ENCODE measurements at regions not wholly inside any gene's neighbourhood (a gene's known extent, or its start where the extent isn't known, plus 50 kb on each side); places are given as distances from the start of the nearest gene placed in this dataset.

DNA sequence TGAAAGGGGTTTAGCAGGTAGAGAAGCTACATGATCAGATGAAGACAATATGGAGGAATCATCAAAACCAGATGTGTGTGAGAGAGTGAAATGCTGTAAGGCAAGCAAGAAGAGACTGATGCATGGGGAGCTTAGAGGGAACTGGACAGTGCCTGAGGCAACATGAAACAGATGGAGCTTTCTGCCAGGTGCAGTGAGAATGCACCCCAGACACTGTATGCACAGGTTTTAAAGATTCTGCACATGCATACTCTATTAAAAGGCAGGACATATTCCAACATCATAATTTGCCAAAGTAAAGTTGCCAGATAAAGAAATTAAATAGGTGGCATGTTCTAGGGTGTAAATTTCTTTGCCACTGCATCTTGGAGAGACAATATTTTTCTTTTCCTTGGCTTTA, 200.1 kb downstream of the AMY1C start:
- no peak for DNase-seq (ENCODE audit: low read depth in 2 of 2)
- no peak overlapping the region for H3K4me3 ChIP-seq (replicated peaks in 1 of 2; ENCODE audit: low read depth in 2 of 2, low read length in 2 of 2)
- TF ChIP-seq, protein P1, sequence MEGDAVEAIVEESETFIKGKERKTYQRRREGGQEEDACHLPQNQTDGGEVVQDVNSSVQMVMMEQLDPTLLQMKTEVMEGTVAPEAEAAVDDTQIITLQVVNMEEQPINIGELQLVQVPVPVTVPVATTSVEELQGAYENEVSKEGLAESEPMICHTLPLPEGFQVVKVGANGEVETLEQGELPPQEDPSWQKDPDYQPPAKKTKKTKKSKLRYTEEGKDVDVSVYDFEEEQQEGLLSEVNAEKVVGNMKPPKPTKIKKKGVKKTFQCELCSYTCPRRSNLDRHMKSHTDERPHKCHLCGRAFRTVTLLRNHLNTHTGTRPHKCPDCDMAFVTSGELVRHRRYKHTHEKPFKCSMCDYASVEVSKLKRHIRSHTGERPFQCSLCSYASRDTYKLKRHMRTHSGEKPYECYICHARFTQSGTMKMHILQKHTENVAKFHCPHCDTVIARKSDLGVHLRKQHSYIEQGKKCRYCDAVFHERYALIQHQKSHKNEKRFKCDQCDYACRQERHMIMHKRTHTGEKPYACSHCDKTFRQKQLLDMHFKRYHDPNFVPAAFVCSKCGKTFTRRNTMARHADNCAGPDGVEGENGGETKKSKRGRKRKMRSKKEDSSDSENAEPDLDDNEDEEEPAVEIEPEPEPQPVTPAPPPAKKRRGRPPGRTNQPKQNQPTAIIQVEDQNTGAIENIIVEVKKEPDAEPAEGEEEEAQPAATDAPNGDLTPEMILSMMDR (IDR thresholded peaks at IDR 0.05; ENCODE audit: low read depth, low read length) = no peak

DNA sequence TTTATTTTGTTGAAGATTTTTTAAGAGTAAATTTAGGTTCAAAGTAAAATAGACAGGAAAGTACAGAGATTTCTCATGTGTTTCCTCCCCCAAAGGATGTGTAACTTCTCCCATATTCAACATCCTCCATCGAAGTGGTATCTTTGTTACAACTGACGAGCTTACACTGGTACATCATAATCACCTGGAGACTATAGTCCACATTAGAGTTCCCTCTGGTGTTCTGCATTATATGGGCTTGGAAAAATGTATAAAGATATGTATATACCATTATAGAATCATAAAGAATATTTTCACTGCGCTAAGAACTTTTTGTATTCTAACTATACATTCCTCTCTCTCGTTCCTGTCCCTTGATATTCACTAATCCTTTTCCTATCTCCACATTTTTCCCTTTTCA, 203.7 kb downstream of the AMY1C start:
- no peak for DNase-seq (ENCODE audit: low read depth in 2 of 2)
- H3K4me3 ChIP-seq (replicated peaks in 1 of 2; ENCODE audit: low read depth in 2 of 2, low read length in 2 of 2) = no peak overlapping the region
- TF ChIP-seq, protein P1 (IDR thresholded peaks at IDR 0.05; ENCODE audit: low read depth, low read length) = no peak

DNA sequence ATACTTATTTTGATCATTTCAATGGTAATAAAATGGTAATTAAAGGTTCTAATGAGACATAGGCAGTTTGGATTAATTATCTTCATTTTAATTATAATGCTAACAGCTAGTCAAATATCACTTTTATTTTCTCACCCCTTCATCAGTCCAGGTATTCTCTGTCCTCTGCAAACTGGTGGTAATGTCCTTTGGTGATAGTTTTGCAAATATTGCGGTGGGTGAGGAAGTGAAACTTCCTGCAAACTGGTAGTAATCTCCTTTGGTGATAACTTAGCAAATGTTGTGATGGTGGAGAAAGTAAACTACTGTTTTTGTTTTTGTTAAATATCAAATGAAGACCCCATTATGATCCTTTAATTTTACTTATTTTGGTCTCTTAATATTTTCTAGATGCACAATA, 209.0 kb downstream of the AMY1C start:
- no peak overlapping the region for H3K4me3 ChIP-seq (replicated peaks in 1 of 2; ENCODE audit: low read depth in 2 of 2, low read length in 2 of 2)
- TF ChIP-seq, protein P1 (IDR thresholded peaks at IDR 0.05; ENCODE audit: low read depth, low read length) = no peak
- DNase-seq (ENCODE audit: low read depth in 2 of 2) = no peak

DNA sequence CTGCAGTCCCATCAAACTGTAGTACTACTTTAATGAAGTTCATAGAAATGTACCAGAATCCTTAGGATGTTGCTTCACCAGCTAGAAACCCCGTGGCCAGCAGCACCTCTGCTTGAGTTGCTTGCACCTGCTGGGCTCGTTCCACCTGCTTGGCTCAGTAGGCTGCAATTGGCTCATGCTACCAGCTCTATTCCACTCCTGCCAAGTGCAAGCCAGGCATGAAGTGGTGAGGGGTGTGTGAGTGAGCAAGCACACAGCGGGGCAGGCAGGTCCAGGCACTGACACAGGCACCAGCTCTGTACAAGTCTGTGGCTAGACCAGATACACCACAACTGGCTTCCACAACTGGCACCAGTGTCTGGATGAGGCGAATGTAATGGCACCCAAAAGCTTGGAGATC, 209.9 kb downstream of the AMY1C start:
- no peak for DNase-seq (ENCODE audit: low read depth in 2 of 2)
- no peak overlapping the region for H3K4me3 ChIP-seq (replicated peaks in 1 of 2; ENCODE audit: low read depth in 2 of 2, low read length in 2 of 2)
- TF ChIP-seq, protein P1 (IDR thresholded peaks at IDR 0.05; ENCODE audit: low read depth, low read length) = no peak

GRCh38 chr1:103960045-103960444, 210.3 kb downstream of the AMY1C start:
- H3K4me3 ChIP-seq (replicated peaks in 1 of 2; ENCODE audit: low read depth in 2 of 2, low read length in 2 of 2) = no peak overlapping the region
- TF ChIP-seq, protein P1 (IDR thresholded peaks at IDR 0.05; ENCODE audit: low read depth, low read length) = no peak
- no peak for DNase-seq (ENCODE audit: low read depth in 2 of 2)

GRCh38 chr1:103960710-103961109, 211.0 kb downstream of the AMY1C start:
- TF ChIP-seq, protein P1 (IDR thresholded peaks at IDR 0.05; ENCODE audit: low read depth, low read length) = no peak
- H3K4me3 ChIP-seq (replicated peaks in 1 of 2; ENCODE audit: low read depth in 2 of 2, low read length in 2 of 2) = no peak overlapping the region
- DNase-seq (ENCODE audit: low read depth in 2 of 2) = no peak

DNA sequence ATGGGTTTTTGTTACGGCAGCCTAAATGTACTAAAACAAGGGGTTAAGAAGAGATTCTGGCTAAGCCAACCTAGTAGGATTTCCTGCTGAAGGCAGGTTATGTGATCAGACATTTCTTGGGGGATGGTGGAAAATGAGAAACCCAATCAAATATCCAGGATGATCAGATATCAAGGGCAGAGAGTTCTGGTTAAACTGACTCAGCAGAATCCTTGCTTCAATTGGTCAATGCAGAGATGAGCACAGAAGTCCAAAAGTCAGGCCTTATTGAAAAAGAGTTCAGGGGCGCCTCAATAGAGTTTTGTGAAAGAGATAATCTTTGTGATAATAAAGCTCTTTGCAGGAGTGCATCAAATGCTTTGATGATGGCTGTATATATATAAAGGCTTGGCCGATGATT, 237.1 kb downstream of the AMY1C start:
- DNase-seq (ENCODE audit: low read depth in 2 of 2) = no peak
- TF ChIP-seq, protein P1 (IDR thresholded peaks at IDR 0.05; ENCODE audit: low read depth, low read length) = no peak
- no peak overlapping the region for H3K4me3 ChIP-seq (replicated peaks in 1 of 2; ENCODE audit: low read depth in 2 of 2, low read length in 2 of 2)

Data from cardiac fibroblast (primary cell).